GM12892 (cell line): ENCODE measurements at regions not wholly inside any gene's neighbourhood (a gene's known extent, or its start where the extent isn't known, plus 50 kb on each side); places are given as distances from the start of the nearest gene placed in this dataset.

Experiments
- POLR2A ChIP-seq: IDR thresholded peaks from 2 replicates; pipeline ENCODE4 v1.6.1; 2011; ENCODE audit warnings: low read depth, low read length, control low read depth
- POLR2AphosphoS5 ChIP-seq: IDR thresholded peaks from 2 replicates; pipeline ENCODE4 v1.6.1; 2011; ENCODE audit warnings: low read depth, low read length, control low read depth
- TAF1 ChIP-seq: IDR thresholded peaks from 2 replicates; pipeline ENCODE4 v1.6.1; 2011; ENCODE audit warnings: low read depth, mild to moderate bottlenecking, control low read depth, low read length, borderline replicate concordance

DNA sequence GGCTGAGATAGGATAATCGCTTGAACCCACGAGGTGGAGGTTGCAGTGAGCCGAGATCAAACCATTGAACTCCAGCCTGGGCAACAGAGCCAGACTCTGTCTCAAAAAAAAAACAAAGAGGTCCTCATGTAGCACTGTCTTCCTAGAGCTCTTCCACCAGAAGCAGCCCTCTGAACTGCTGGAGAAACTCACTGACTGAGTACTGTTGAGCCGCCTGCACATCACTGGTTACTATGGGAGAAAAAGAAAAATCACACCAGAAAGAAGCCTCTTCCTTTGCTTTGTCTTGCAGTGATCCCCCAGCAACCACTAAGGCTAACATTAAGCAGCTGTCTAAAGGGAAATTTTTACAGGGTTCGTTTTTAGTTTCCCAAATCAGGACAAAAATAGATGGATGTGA is 112.9 kb upstream of the LYPLAL1 start:
- TF ChIP-seq POLR2A (no peak), POLR2AphosphoS5 (no peak), TAF1 (no peak)
